CD4-positive, alpha-beta T cell (primary cell): ENCODE measurements at regions not wholly inside any gene's neighbourhood (a gene's known extent, or its start where the extent isn't known, plus 50 kb on each side); places are given as distances from the start of the nearest gene placed in this dataset.

Source experiments
- ATAC-seq: fragments of 200-7000 bp; cut with Tn5 transposase; one replicate; pipeline ENCODE4 v1.10.0; 2022; ENCODE audit warnings: mild to moderate bottlenecking; ENCODE audit not compliant: poor library complexity
- CTCF ChIA-PET: fragments of 350-600 bp; sonication (Branson Sonifier 250); formaldehyde crosslinking; loops from one replicate; lab custom pipeline; 2021; ENCODE audit warnings: antibody characterized with exemption, inconsistent platforms; lab: Charles Lee
- POLR2A ChIA-PET: fragments of 350-600 bp; sonication (Branson Sonifier 250); formaldehyde crosslinking; loops from one replicate; lab custom pipeline; 2021; ENCODE audit warnings: antibody characterized with exemption, inconsistent platforms; lab: Charles Lee
- DNase-seq, 14 experiments: peaks; one replicate each; pipeline ENCODE4 v3.0.0-alpha.2; 2013 to 2020; ENCODE audit warnings: mixed read lengths in 2 of 14
- H3K27ac ChIP-seq, 2 donors: one replicate each; pipeline versions ENCODE4 v1.5.1 to v1.7.0; 2013; ENCODE audit warnings: low read length in 2 of 2, low read depth in 1 of 2, mild to moderate bottlenecking in 1 of 2
- H3K27me3 ChIP-seq, 2 experiments: 1 replicate in 1 of 2; 2 replicates in 1 of 2; pipeline versions ENCODE4 v1.6.1 to v1.7.0; 2013; ENCODE audit warnings: low read length in 2 of 2, control low read depth in 1 of 2, mild to moderate bottlenecking in 1 of 2, moderate library complexity in 1 of 2; ENCODE audit not compliant: insufficient read depth in 2 of 2, control insufficient read depth in 1 of 2
- H3K36me3 ChIP-seq: one replicate; pipeline ENCODE4 v1.6.1; 2013; ENCODE audit warnings: low read length, control low read depth; ENCODE audit not compliant: insufficient read depth
- H3K4me1 ChIP-seq: one replicate; pipeline ENCODE4 v1.6.1; 2013; ENCODE audit warnings: low read length, control low read depth; ENCODE audit not compliant: insufficient read depth
- H3K4me3 ChIP-seq: one replicate; pipeline ENCODE4 v1.5.1; 2013; ENCODE audit warnings: mild to moderate bottlenecking, low read length, moderate library complexity
- H3K9me3 ChIP-seq, 2 experiments: 1 replicate in 1 of 2; 2 replicates in 1 of 2; pipeline versions ENCODE4 v1.6.1 to v1.7.0; 2013; ENCODE audit warnings: low read length in 2 of 2, mild to moderate bottlenecking in 2 of 2, control low read depth in 1 of 2, moderate library complexity in 1 of 2; ENCODE audit not compliant: control insufficient read depth in 1 of 2, insufficient read depth in 1 of 2
- H3K27ac Mint-ChIP-seq: one replicate; pipeline ENCODE4 v1.8.0; 2020; ENCODE audit warnings: mixed read lengths
- H3K27me3 Mint-ChIP-seq: one replicate; pipeline ENCODE4 v1.8.0; 2021; ENCODE audit warnings: mixed read lengths
- H3K36me3 Mint-ChIP-seq: one replicate; pipeline ENCODE4 v1.8.0; 2021; ENCODE audit warnings: low read depth, mixed read lengths
- H3K4me1 Mint-ChIP-seq: one replicate; pipeline ENCODE4 v1.8.0; 2021; ENCODE audit warnings: low read depth, mixed read lengths
- H3K4me3 Mint-ChIP-seq: one replicate; pipeline ENCODE4 v1.8.0; 2020; ENCODE audit warnings: mild to moderate bottlenecking, mixed read lengths
- H3K9me3 Mint-ChIP-seq: one replicate; pipeline ENCODE4 v1.8.0; 2020; ENCODE audit warnings: mixed read lengths
- CTCF ChIP-seq: fragments of 200-600 bp; IDR thresholded peaks from one replicate; pipeline ENCODE4 v1.8.0; 2022; ENCODE audit warnings: antibody characterized with exemption, mild to moderate bottlenecking
- intact Hi-C, 2 experiments: fragments of 100-400 bp; cut with DNase I in 1 of 2; cut with micrococcal nuclease in 1 of 2; formaldehyde crosslinking; loops; one replicate each; pipeline versions ENCODE4 v1.15.1 to v1.9.0; 2023 to 2025; cut with DNase I, micrococcal nuclease

- ChIA-PET CTCF (no interaction called here), POLR2A (no interaction called here)
- Histone ChIP-seq H3K36me3 (no peaks in the 10 kb centered on the region), H3K4me3 (no peak overlapping the region), H3K9me3 (no peaks in the 10 kb centered on the region), H3K27ac (no peak overlapping the region), H3K4me1 (no peaks in the 10 kb centered on the region), H3K27me3 (no peaks in the 10 kb centered on the region)
- no peaks in the 10 kb centered on the region for H3K4me1 Mint-ChIP-seq
- ATAC-seq (no peak), DNase-seq (no peak)
- H3K36me3 Mint-ChIP-seq, result no peaks in the 10 kb centered on the region
- intact Hi-C loops, result no loop called here
- TF ChIP-seq CTCF, result no peak
- H3K9me3 Mint-ChIP-seq, result no peaks in the 10 kb centered on the region
- no peak overlapping the region for H3K4me3 Mint-ChIP-seq
- H3K27me3 Mint-ChIP-seq, result peaks cover 10% of the 10 kb centered on the region
- no peak overlapping the region for H3K27ac Mint-ChIP-seq
These were observed 494.1 kb downstream of the SH2D4B start for GRCh38 chr10:81031774-81032173.

- intact Hi-C loops, result no loop called here
- Mint-ChIP-seq H3K9me3 (no peaks in the 10 kb centered on the region), H3K27me3 (no peaks in the 10 kb centered on the region), H3K27ac (no peak overlapping the region), H3K4me1 (no peaks in the 10 kb centered on the region), H3K4me3 (no peak overlapping the region), H3K36me3 (no peaks in the 10 kb centered on the region)
- Histone ChIP-seq H3K4me1 (no peaks in the 10 kb centered on the region), H3K9me3 (peaks cover 0 to 4% of the 10 kb centered on the region in 2 experiments), H3K27ac (no peak overlapping the region), H3K27me3 (no peaks in the 10 kb centered on the region), H3K4me3 (no peak overlapping the region), H3K36me3 (no peaks in the 10 kb centered on the region)
- CTCF ChIA-PET, result no interaction called here
- TF ChIP-seq CTCF, result no peak
- ATAC-seq (no peak), DNase-seq (no peak)
- POLR2A ChIA-PET, result no interaction called here
These were observed 496.7 kb downstream of the SH2D4B start for GRCh38 chr10:81034383-81034782.

- Histone ChIP-seq H3K36me3 (no peaks in the 10 kb centered on the region), H3K4me3 (no peak overlapping the region), H3K9me3 (peaks cover 0 to 4% of the 10 kb centered on the region in 2 experiments), H3K4me1 (no peaks in the 10 kb centered on the region), H3K27ac (no peak overlapping the region), H3K27me3 (no peaks in the 10 kb centered on the region)
- no peak for TF ChIP-seq CTCF
- intact Hi-C loops, result no loop called here
- H3K9me3 Mint-ChIP-seq, result no peaks in the 10 kb centered on the region
- no peak overlapping the region for H3K27ac Mint-ChIP-seq
- no peak overlapping the region for H3K4me3 Mint-ChIP-seq
- no peaks in the 10 kb centered on the region for H3K36me3 Mint-ChIP-seq
- DNase-seq (no peak), ATAC-seq (no peak)
- no peaks in the 10 kb centered on the region for H3K27me3 Mint-ChIP-seq
- CTCF ChIA-PET, result no interaction called here
- POLR2A ChIA-PET, result no interaction called here
- H3K4me1 Mint-ChIP-seq, result no peaks in the 10 kb centered on the region
These were observed 498.6 kb downstream of the SH2D4B start for GRCh38 chr10:81036257-81036656.
